ENCODE measurements at regions not wholly inside any gene's neighbourhood (a gene's known extent, or its start where the extent isn't known, plus 50 kb on each side); places are given as distances from the start of the nearest gene placed in this dataset.

GRCh38 chr5:159861086-159861485, 55.2 kb upstream of the ADRA1B start:
- TF ChIP-seq EZH2 (IDR thresholded peaks at IDR 0.05; ENCODE audit: insufficient read depth, low read length), result no peak
- Histone ChIP-seq H3K27ac (ENCODE audit: low read depth, low read length) (no peak overlapping the region), H4K20me1 (ENCODE audit: insufficient read depth, low read length) (no peaks in the 10 kb centered on the region), H3K4me3 (ENCODE audit: insufficient read depth, low read depth, low read length) (no peak overlapping the region), H3K4me2 (ENCODE audit: low read length) (no peak overlapping the region), H2AFZ (ENCODE audit: low read depth, low read length) (no peak overlapping the region), H3K9ac (ENCODE audit: low read length) (no peak overlapping the region), H3K27me3 (ENCODE audit: insufficient read depth, low read length) (no peaks in the 10 kb centered on the region), H3K79me2 (ENCODE audit: insufficient read depth, low read length) (no peaks in the 10 kb centered on the region), H3K4me1 (ENCODE audit: insufficient read depth, low read length) (peaks cover 1% of the 10 kb centered on the region), H3K36me3 (ENCODE audit: insufficient read depth, low read length) (no peaks in the 10 kb centered on the region), H3K9me3 (ENCODE audit: insufficient read depth, low read depth, low read length) (no peaks in the 10 kb centered on the region)
- DNase-seq (ENCODE audit: low read depth) (no peak), FAIRE-seq (no peak)
- Mint-ChIP-seq H3K27ac (ENCODE audit: unreplicated experiment) (no peak overlapping the region), H3K4me3 (ENCODE audit: unreplicated experiment) (no peak overlapping the region), H3K4me1 (ENCODE audit: low read depth, unreplicated experiment) (no peaks in the 10 kb centered on the region), H3K27me3 (ENCODE audit: low read depth, unreplicated experiment) (peaks cover 34% of the 10 kb centered on the region), H3K9me3 (ENCODE audit: unreplicated experiment) (no peaks in the 10 kb centered on the region), H3K36me3 (ENCODE audit: low read depth, unreplicated experiment) (no peaks in the 10 kb centered on the region)

GRCh38 chr5:159864885-159865691, 51.2 kb upstream of the ADRA1B start:
- peaks cover 32% of the 10 kb centered on the region for H3K27me3 Mint-ChIP-seq (ENCODE audit: low read depth, unreplicated experiment)
- Histone ChIP-seq H4K20me1 (ENCODE audit: insufficient read depth, low read length) (no peaks in the 10 kb centered on the region), H3K9me3 (ENCODE audit: insufficient read depth, low read depth, low read length) (no peaks in the 10 kb centered on the region), H3K36me3 (ENCODE audit: insufficient read depth, low read length) (no peaks in the 10 kb centered on the region), H3K4me3 (ENCODE audit: insufficient read depth, low read depth, low read length) (no peak overlapping the region), H3K79me2 (ENCODE audit: insufficient read depth, low read length) (no peaks in the 10 kb centered on the region), H3K4me2 (ENCODE audit: low read length) (no peak overlapping the region), H3K27me3 (ENCODE audit: insufficient read depth, low read length) (no peaks in the 10 kb centered on the region), H3K4me1 (ENCODE audit: insufficient read depth, low read length) (no peaks in the 10 kb centered on the region), H3K9ac (ENCODE audit: low read length) (no peak overlapping the region), H2AFZ (ENCODE audit: low read depth, low read length) (no peak overlapping the region), H3K27ac (ENCODE audit: low read depth, low read length) (no peak overlapping the region)
- FAIRE-seq (peak; percentile 56), DNase-seq (ENCODE audit: low read depth) (peak; percentile 54)
- H3K36me3 Mint-ChIP-seq (ENCODE audit: low read depth, unreplicated experiment), result no peaks in the 10 kb centered on the region
- no peak for TF ChIP-seq CTCF (IDR thresholded peaks at IDR 0.05; ENCODE audit: insufficient read depth, low read depth, low read length)
- no peak for TF ChIP-seq EZH2 (IDR thresholded peaks at IDR 0.05; ENCODE audit: insufficient read depth, low read length)
- H3K4me3 Mint-ChIP-seq (ENCODE audit: unreplicated experiment), result no peak overlapping the region
- no peaks in the 10 kb centered on the region for H3K4me1 Mint-ChIP-seq (ENCODE audit: low read depth, unreplicated experiment)
- H3K27ac Mint-ChIP-seq (ENCODE audit: unreplicated experiment), result no peak overlapping the region
- no peaks in the 10 kb centered on the region for H3K9me3 Mint-ChIP-seq (ENCODE audit: unreplicated experiment)

GRCh38 chr5:159866093-159866492, 50.2 kb upstream of the ADRA1B start:
- no peak for TF ChIP-seq EZH2 (IDR thresholded peaks at IDR 0.05; ENCODE audit: insufficient read depth, low read length)
- TF ChIP-seq CTCF (IDR thresholded peaks at IDR 0.05; ENCODE audit: insufficient read depth, low read depth, low read length), result no peak
- Histone ChIP-seq H3K36me3 (ENCODE audit: insufficient read depth, low read length) (no peaks in the 10 kb centered on the region), H4K20me1 (ENCODE audit: insufficient read depth, low read length) (no peaks in the 10 kb centered on the region), H3K4me1 (ENCODE audit: insufficient read depth, low read length) (no peaks in the 10 kb centered on the region), H3K27ac (ENCODE audit: low read depth, low read length) (no peak overlapping the region), H3K4me3 (ENCODE audit: insufficient read depth, low read depth, low read length) (no peak overlapping the region), H3K27me3 (ENCODE audit: insufficient read depth, low read length) (no peaks in the 10 kb centered on the region), H3K79me2 (ENCODE audit: insufficient read depth, low read length) (no peaks in the 10 kb centered on the region), H3K4me2 (ENCODE audit: low read length) (no peak overlapping the region), H3K9me3 (ENCODE audit: insufficient read depth, low read depth, low read length) (no peaks in the 10 kb centered on the region), H2AFZ (ENCODE audit: low read depth, low read length) (no peak overlapping the region), H3K9ac (ENCODE audit: low read length) (no peak overlapping the region)
- DNase-seq (ENCODE audit: low read depth) (no peak), FAIRE-seq (no peak)
- Mint-ChIP-seq H3K4me3 (ENCODE audit: unreplicated experiment) (no peak overlapping the region), H3K27ac (ENCODE audit: unreplicated experiment) (no peak overlapping the region), H3K4me1 (ENCODE audit: low read depth, unreplicated experiment) (no peaks in the 10 kb centered on the region), H3K9me3 (ENCODE audit: unreplicated experiment) (no peaks in the 10 kb centered on the region), H3K27me3 (ENCODE audit: low read depth, unreplicated experiment) (peaks cover 36% of the 10 kb centered on the region), H3K36me3 (ENCODE audit: low read depth, unreplicated experiment) (no peaks in the 10 kb centered on the region)
